Osteoblast (primary cell): ENCODE measurements at regions not wholly inside any gene's neighbourhood (a gene's known extent, or its start where the extent isn't known, plus 50 kb on each side); places are given as distances from the start of the nearest gene placed in this dataset.
A peak's percentile ranks its signal among the peaks of the same experiment; 100 is the strongest.

Experiments used
- DNase-seq: peaks from one replicate; pipeline ENCODE4 v3.0.0; 2011; ENCODE audit warnings: low spot score, mixed read lengths; ENCODE audit not compliant: insufficient read length; ENCODE audit errors: missing footprints
- H2AFZ ChIP-seq: 2 replicates; pipeline ENCODE4 v1.6.0; 2011; ENCODE audit warnings: mild to moderate bottlenecking, low read length
- H3K27ac ChIP-seq: 2 replicates; pipeline ENCODE4 v1.5.1; 2011; ENCODE audit warnings: mild to moderate bottlenecking, low read depth, low read length, moderate library complexity
- H3K27me3 ChIP-seq: 2 replicates; pipeline ENCODE4 v1.6.0; 2012; ENCODE audit warnings: mild to moderate bottlenecking, control low read depth, inconsistent platforms, low read length, moderate library complexity; ENCODE audit not compliant: insufficient read depth
- H3K36me3 ChIP-seq: 2 replicates; pipeline ENCODE4 v1.5.1; 2011; ENCODE audit warnings: mild to moderate bottlenecking, low read length, control low read depth, moderate library complexity; ENCODE audit not compliant: insufficient read depth
- H3K4me1 ChIP-seq: 2 replicates; pipeline ENCODE4 v1.5.1; 2011; ENCODE audit warnings: mild to moderate bottlenecking, low read length, control low read depth, moderate library complexity; ENCODE audit not compliant: insufficient read depth
- H3K4me2 ChIP-seq: 2 replicates; pipeline ENCODE4 v1.6.0; 2011; ENCODE audit warnings: mild to moderate bottlenecking, low read length; ENCODE audit not compliant: insufficient read depth
- H3K4me3 ChIP-seq: fragments of 200-600 bp; sonication (generic); 3 replicates; pipeline ENCODE4 v1.5.1; 2012; ENCODE audit warnings: mild to moderate bottlenecking, low read length, inconsistent platforms; ENCODE audit not compliant: insufficient read depth
- H3K79me2 ChIP-seq: 2 replicates; pipeline ENCODE4 v1.6.0; 2012; ENCODE audit warnings: mild to moderate bottlenecking, low read length, control low read depth, inconsistent platforms; ENCODE audit not compliant: insufficient read depth
- H3K9me3 ChIP-seq: 2 replicates; pipeline ENCODE4 v1.5.1; 2011; ENCODE audit warnings: low read depth, low read length, control low read depth
- H4K20me1 ChIP-seq: 2 replicates; pipeline ENCODE4 v1.6.0; 2012; ENCODE audit warnings: mild to moderate bottlenecking, low read length, control low read depth; ENCODE audit not compliant: insufficient read depth
- CTCF ChIP-seq: IDR thresholded peaks from 2 replicates; pipeline ENCODE4 v1.5.1; 2011; ENCODE audit warnings: mild to moderate bottlenecking, low read depth, low read length, moderate library complexity; ENCODE audit errors: extremely low read depth

DNA sequence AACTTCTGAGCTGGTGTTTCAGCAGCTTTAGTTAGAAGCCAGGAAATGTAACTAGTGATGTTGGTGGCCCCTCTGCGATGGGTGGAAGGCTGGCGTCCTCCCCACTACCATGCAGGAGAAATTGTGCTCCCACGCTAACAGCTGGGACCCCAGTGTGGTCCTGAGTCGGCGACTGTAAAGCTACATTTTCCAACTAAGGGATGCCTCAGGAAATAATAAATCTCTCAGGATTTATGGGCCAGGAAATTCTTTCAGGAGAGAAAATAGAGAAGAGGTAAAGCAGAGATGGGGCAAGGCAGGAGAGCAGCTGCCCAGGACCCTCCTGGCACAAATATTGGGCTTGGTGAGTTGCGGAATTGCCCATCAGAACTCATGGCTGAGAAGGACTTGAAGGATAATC, 186.9 kb downstream of the OPA1 start:
- TF ChIP-seq CTCF, result no peak
- H2AFZ ChIP-seq, result no peak overlapping the region
- H3K27me3 ChIP-seq, result peaks cover 60% of the 10 kb centered on the region
- no peak overlapping the region for H3K4me2 ChIP-seq
- no peaks in the 10 kb centered on the region for H4K20me1 ChIP-seq
- H3K4me3 ChIP-seq, result no peak overlapping the region
- H3K9me3 ChIP-seq, result no peaks in the 10 kb centered on the region
- H3K79me2 ChIP-seq, result no peaks in the 10 kb centered on the region
- peaks cover 5% of the 10 kb centered on the region for H3K4me1 ChIP-seq
- no peak overlapping the region for H3K27ac ChIP-seq
- H3K36me3 ChIP-seq, result no peaks in the 10 kb centered on the region
- DNase-seq, result no peak

DNA sequence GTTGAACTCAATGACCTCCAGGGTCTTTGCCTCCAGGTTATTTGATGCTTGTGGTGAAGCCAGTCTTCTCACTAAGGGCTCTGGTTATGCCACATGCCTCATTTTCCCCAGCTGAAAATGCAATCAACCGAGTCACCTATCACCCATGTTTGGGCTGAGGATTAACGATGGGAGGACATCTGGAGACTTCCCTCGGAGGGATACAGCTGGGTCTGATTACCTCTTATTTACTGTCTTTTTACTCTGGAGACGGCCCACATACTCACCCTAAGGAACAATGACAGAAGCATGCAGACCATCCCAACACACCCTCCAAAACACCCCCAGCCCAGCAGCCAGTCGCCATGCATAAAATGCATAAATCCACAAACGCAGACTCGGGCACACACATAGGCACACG, 187.4 kb downstream of the OPA1 start:
- DNase-seq, result no peak
- Histone ChIP-seq H4K20me1 (no peaks in the 10 kb centered on the region), H3K27me3 (peaks cover 59% of the 10 kb centered on the region), H3K79me2 (no peaks in the 10 kb centered on the region), H3K9me3 (no peaks in the 10 kb centered on the region), H3K4me2 (no peak overlapping the region), H3K27ac (no peak overlapping the region), H3K4me3 (no peak overlapping the region), H2AFZ (no peak overlapping the region), H3K4me1 (peaks cover 5% of the 10 kb centered on the region), H3K36me3 (no peaks in the 10 kb centered on the region)
- TF ChIP-seq CTCF, result no peak

- Histone ChIP-seq H4K20me1 (no peaks in the 10 kb centered on the region), H3K4me1 (peaks cover 5% of the 10 kb centered on the region), H3K4me2 (no peak overlapping the region), H3K9me3 (no peaks in the 10 kb centered on the region), H3K27ac (peak overlapping the region; percentile 4), H3K27me3 (peaks cover 55% of the 10 kb centered on the region), H3K36me3 (no peaks in the 10 kb centered on the region), H3K79me2 (no peaks in the 10 kb centered on the region), H2AFZ (no peak overlapping the region), H3K4me3 (no peak overlapping the region)
- DNase-seq, result peak; percentile 93
- TF ChIP-seq CTCF, result peak; percentile 90
Observed at GRCh38 chr3:193780810-193781478, 187.9 kb downstream of the OPA1 start.

- Histone ChIP-seq H3K4me3 (no peak overlapping the region), H3K79me2 (no peaks in the 10 kb centered on the region), H4K20me1 (no peaks in the 10 kb centered on the region), H3K9me3 (no peaks in the 10 kb centered on the region), H3K4me2 (no peak overlapping the region), H3K36me3 (no peaks in the 10 kb centered on the region), H3K27me3 (peaks cover 47% of the 10 kb centered on the region), H3K4me1 (peaks cover 5% of the 10 kb centered on the region), H3K27ac (no peak overlapping the region), H2AFZ (no peak overlapping the region)
- no peak for DNase-seq
- no peak for TF ChIP-seq CTCF
Observed at GRCh38 chr3:193782276-193782647, 189.3 kb downstream of the OPA1 start.
